ENCODE measurements at regions not wholly inside any gene's neighbourhood (a gene's known extent, or its start where the extent isn't known, plus 50 kb on each side); places are given as distances from the start of the nearest gene placed in this dataset.

GRCh38 chr1:232340446-232340845 is 289.5 kb downstream of the SIPA1L2 start:
- peaks cover 9% of the 10 kb centered on the region for H3K9me3 ChIP-seq
- ChIA-PET CTCF (no interaction called here), POLR2A (no interaction called here)
- Mint-ChIP-seq H3K36me3 (ENCODE audit: insufficient read depth, unreplicated experiment) (no peaks in the 10 kb centered on the region), H3K27me3 (ENCODE audit: insufficient read depth, unreplicated experiment) (no peaks in the 10 kb centered on the region), H3K4me1 (ENCODE audit: low read depth, unreplicated experiment) (no peaks in the 10 kb centered on the region), H3K27ac (ENCODE audit: unreplicated experiment) (no peak overlapping the region), H3K9me3 (ENCODE audit: unreplicated experiment) (no peaks in the 10 kb centered on the region), H3K4me3 (ENCODE audit: unreplicated experiment) (no peak overlapping the region)
- no TSS peak for BruUV-seq (replicated peaks)
- no peaks in the 10 kb centered on the region for H3K4me1 ChIP-seq
- intact Hi-C loops (cut with micrococcal nuclease; ENCODE audit: unreplicated experiment), result no loop called here
- H3K27me3 ChIP-seq (replicated peaks; ENCODE audit: control insufficient read depth, insufficient read depth, low read length), result no peaks in the 10 kb centered on the region
- no peak overlapping the region for H3K4me3 ChIP-seq (ENCODE audit: low read depth, low read length)
- DNase-seq, result no peak
- TF ChIP-seq CTCF (IDR thresholded peaks at IDR 0.05; ENCODE audit: insufficient read depth in 1 of 2, low read depth in 1 of 2, low read length in 1 of 2, severe bottlenecking in 1 of 2, unreplicated experiment in 1 of 2), result no peak
- no peaks in the 10 kb centered on the region for H3K36me3 ChIP-seq (ENCODE audit: control insufficient read depth, insufficient read depth, low read length)

GRCh38 chr1:232339073-232339472 is 290.9 kb downstream of the SIPA1L2 start:
- Mint-ChIP-seq H3K27ac (ENCODE audit: unreplicated experiment) (no peak overlapping the region), H3K4me3 (ENCODE audit: unreplicated experiment) (no peak overlapping the region), H3K27me3 (ENCODE audit: insufficient read depth, unreplicated experiment) (no peaks in the 10 kb centered on the region), H3K9me3 (ENCODE audit: unreplicated experiment) (no peaks in the 10 kb centered on the region), H3K36me3 (ENCODE audit: insufficient read depth, unreplicated experiment) (no peaks in the 10 kb centered on the region), H3K4me1 (ENCODE audit: low read depth, unreplicated experiment) (no peaks in the 10 kb centered on the region)
- Histone ChIP-seq H3K36me3 (ENCODE audit: control insufficient read depth, insufficient read depth, low read length) (no peaks in the 10 kb centered on the region), H3K27me3 (replicated peaks; ENCODE audit: control insufficient read depth, insufficient read depth, low read length) (no peaks in the 10 kb centered on the region), H3K4me3 (ENCODE audit: low read depth, low read length) (no peak overlapping the region), H3K9me3 (no peaks in the 10 kb centered on the region; the same call in 1 of the 2 replicates), H3K4me1 (no peaks in the 10 kb centered on the region)
- no peak for TF ChIP-seq CTCF (IDR thresholded peaks at IDR 0.05; ENCODE audit: insufficient read depth in 1 of 2, low read depth in 1 of 2, low read length in 1 of 2, severe bottlenecking in 1 of 2, unreplicated experiment in 1 of 2)
- no TSS peak for BruUV-seq (replicated peaks)
- ChIA-PET CTCF (no interaction called here), POLR2A (no interaction called here)
- no peak for DNase-seq
- intact Hi-C loops (cut with micrococcal nuclease; ENCODE audit: unreplicated experiment), result no loop called here

GRCh38 chr1:232335741-232336293 is 294.1 kb downstream of the SIPA1L2 start:
- no TSS peak for BruUV-seq (replicated peaks)
- intact Hi-C loops (cut with micrococcal nuclease; ENCODE audit: unreplicated experiment), result no loop called here
- H3K27me3 Mint-ChIP-seq (ENCODE audit: insufficient read depth, unreplicated experiment), result no peaks in the 10 kb centered on the region
- POLR2A ChIA-PET, result no interaction called here
- Histone ChIP-seq H3K9me3 (no peaks in the 10 kb centered on the region; the same call in 1 of the 2 replicates), H3K36me3 (ENCODE audit: control insufficient read depth, insufficient read depth, low read length) (no peaks in the 10 kb centered on the region), H3K4me1 (no peaks in the 10 kb centered on the region), H3K27me3 (replicated peaks; ENCODE audit: control insufficient read depth, insufficient read depth, low read length) (no peaks in the 10 kb centered on the region), H3K4me3 (ENCODE audit: low read depth, low read length) (no peak overlapping the region)
- CTCF ChIA-PET, result no interaction called here
- H3K9me3 Mint-ChIP-seq (ENCODE audit: unreplicated experiment), result no peaks in the 10 kb centered on the region
- H3K36me3 Mint-ChIP-seq (ENCODE audit: insufficient read depth, unreplicated experiment), result no peaks in the 10 kb centered on the region
- H3K4me3 Mint-ChIP-seq (ENCODE audit: unreplicated experiment), result no peak overlapping the region
- no peak for TF ChIP-seq CTCF (IDR thresholded peaks at IDR 0.05; ENCODE audit: insufficient read depth in 1 of 2, low read depth in 1 of 2, low read length in 1 of 2, severe bottlenecking in 1 of 2, unreplicated experiment in 1 of 2)
- no peak overlapping the region for H3K27ac Mint-ChIP-seq (ENCODE audit: unreplicated experiment)
- no peaks in the 10 kb centered on the region for H3K4me1 Mint-ChIP-seq (ENCODE audit: low read depth, unreplicated experiment)
- DNase-seq, result no peak
